ENCODE measurements at regions not wholly inside any gene's neighbourhood (a gene's known extent, or its start where the extent isn't known, plus 50 kb on each side); places are given as distances from the start of the nearest gene placed in this dataset.

DNA sequence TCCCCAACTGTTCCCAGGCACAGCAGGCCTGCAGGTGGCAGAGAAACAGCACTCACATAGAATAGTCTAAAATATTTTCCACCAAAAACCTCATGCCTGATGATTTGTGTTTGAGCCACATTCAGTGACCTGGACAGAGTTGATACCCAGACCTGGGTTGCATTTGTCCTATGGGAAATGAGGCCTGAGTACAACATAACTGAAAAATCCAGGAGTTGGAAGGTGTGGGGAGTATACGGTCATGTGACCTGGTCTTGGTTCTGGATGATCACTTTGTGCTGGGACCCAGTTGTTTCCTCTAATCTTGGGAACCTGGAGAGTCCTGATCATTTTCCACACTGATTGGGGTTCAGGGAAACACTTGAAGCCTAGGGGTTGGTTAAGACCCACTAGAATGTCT, 200.3 kb upstream of the MPHOSPH6 start:
- Mint-ChIP-seq H3K36me3 (ENCODE audit: unreplicated experiment) (no peaks in the 10 kb centered on the region), H3K9me3 (ENCODE audit: unreplicated experiment) (no peaks in the 10 kb centered on the region), H3K4me3 (ENCODE audit: unreplicated experiment) (no peak overlapping the region), H3K27me3 (ENCODE audit: unreplicated experiment) (peaks cover 5% of the 10 kb centered on the region), H3K27ac (ENCODE audit: unreplicated experiment) (no peak overlapping the region), H3K4me1 (ENCODE audit: unreplicated experiment) (no peaks in the 10 kb centered on the region)
- TF ChIP-seq, protein P1, sequence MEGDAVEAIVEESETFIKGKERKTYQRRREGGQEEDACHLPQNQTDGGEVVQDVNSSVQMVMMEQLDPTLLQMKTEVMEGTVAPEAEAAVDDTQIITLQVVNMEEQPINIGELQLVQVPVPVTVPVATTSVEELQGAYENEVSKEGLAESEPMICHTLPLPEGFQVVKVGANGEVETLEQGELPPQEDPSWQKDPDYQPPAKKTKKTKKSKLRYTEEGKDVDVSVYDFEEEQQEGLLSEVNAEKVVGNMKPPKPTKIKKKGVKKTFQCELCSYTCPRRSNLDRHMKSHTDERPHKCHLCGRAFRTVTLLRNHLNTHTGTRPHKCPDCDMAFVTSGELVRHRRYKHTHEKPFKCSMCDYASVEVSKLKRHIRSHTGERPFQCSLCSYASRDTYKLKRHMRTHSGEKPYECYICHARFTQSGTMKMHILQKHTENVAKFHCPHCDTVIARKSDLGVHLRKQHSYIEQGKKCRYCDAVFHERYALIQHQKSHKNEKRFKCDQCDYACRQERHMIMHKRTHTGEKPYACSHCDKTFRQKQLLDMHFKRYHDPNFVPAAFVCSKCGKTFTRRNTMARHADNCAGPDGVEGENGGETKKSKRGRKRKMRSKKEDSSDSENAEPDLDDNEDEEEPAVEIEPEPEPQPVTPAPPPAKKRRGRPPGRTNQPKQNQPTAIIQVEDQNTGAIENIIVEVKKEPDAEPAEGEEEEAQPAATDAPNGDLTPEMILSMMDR (IDR thresholded peaks at IDR 0.05): no peak
- DNase-seq (ENCODE audit: extremely low spot score, unreplicated experiment): no peak

DNA sequence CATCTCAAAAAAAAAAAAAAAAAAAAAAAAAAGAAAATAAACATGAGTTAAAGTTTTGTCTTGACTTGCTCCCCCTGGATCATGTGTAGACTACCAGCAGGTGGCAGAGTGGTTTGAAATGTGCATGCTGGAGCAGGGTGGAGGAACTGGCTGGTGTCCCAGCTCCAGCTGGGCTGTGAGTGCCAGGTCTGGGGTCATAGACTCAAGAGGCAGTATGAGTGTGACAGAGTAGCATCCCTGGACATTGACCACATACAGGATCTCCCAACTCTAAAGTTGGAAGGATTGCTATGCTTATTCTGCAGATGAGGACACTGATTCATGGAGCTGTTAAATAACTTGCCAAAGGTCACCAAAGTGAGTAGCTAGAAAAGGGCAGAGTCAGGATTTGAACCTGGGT, 198.0 kb upstream of the MPHOSPH6 start:
- Mint-ChIP-seq H3K27me3 (ENCODE audit: unreplicated experiment) (peaks cover 5% of the 10 kb centered on the region), H3K27ac (ENCODE audit: unreplicated experiment) (no peak overlapping the region), H3K9me3 (ENCODE audit: unreplicated experiment) (no peaks in the 10 kb centered on the region), H3K4me3 (ENCODE audit: unreplicated experiment) (no peak overlapping the region), H3K4me1 (ENCODE audit: unreplicated experiment) (no peaks in the 10 kb centered on the region), H3K36me3 (ENCODE audit: unreplicated experiment) (no peaks in the 10 kb centered on the region)
- DNase-seq (ENCODE audit: extremely low spot score, unreplicated experiment): no peak
- TF ChIP-seq, protein P1 (IDR thresholded peaks at IDR 0.05): peak; percentile 28

- H3K9me3 Mint-ChIP-seq (ENCODE audit: unreplicated experiment): no peaks in the 10 kb centered on the region
- DNase-seq (ENCODE audit: extremely low spot score, unreplicated experiment): no peak
- H3K27ac Mint-ChIP-seq (ENCODE audit: unreplicated experiment): no peak overlapping the region
- TF ChIP-seq, protein P1 (IDR thresholded peaks at IDR 0.05): no peak
- H3K4me3 Mint-ChIP-seq (ENCODE audit: unreplicated experiment): no peak overlapping the region
- no peaks in the 10 kb centered on the region for H3K36me3 Mint-ChIP-seq (ENCODE audit: unreplicated experiment)
- H3K4me1 Mint-ChIP-seq (ENCODE audit: unreplicated experiment): no peaks in the 10 kb centered on the region
- peaks cover 8% of the 10 kb centered on the region for H3K27me3 Mint-ChIP-seq (ENCODE audit: unreplicated experiment)
These were observed 196.4 kb upstream of the MPHOSPH6 start for GRCh38 chr16:82366462-82366861.

DNA sequence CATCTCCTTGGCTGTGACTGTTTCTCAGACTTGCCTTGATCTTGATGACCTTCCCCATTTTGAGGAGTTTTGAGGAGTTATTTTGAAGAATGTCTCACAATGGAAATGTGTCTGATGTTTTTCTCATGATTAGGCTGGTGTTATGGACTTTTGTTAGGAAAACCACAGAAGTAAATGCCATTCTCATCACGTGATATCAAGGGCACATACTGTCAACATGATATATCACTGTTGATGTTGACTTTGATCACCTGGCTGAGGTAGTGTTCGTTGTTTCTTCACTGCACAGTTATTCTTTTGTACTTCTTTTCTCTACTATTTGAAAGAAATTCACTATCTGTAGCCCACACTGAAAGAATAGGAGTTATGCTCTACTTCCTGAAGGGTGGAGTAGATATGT, 194.7 kb upstream of the MPHOSPH6 start:
- Mint-ChIP-seq H3K4me1 (ENCODE audit: unreplicated experiment) (no peaks in the 10 kb centered on the region), H3K27ac (ENCODE audit: unreplicated experiment) (no peak overlapping the region), H3K27me3 (ENCODE audit: unreplicated experiment) (peaks cover 6% of the 10 kb centered on the region), H3K36me3 (ENCODE audit: unreplicated experiment) (no peaks in the 10 kb centered on the region), H3K4me3 (ENCODE audit: unreplicated experiment) (no peak overlapping the region), H3K9me3 (ENCODE audit: unreplicated experiment) (no peaks in the 10 kb centered on the region)
- DNase-seq (ENCODE audit: extremely low spot score, unreplicated experiment): no peak
- TF ChIP-seq, protein P1 (IDR thresholded peaks at IDR 0.05): no peak

- no peaks in the 10 kb centered on the region for H3K4me1 Mint-ChIP-seq (ENCODE audit: unreplicated experiment)
- H3K27me3 Mint-ChIP-seq (ENCODE audit: unreplicated experiment): peaks cover 6% of the 10 kb centered on the region
- no peak overlapping the region for H3K4me3 Mint-ChIP-seq (ENCODE audit: unreplicated experiment)
- DNase-seq (ENCODE audit: extremely low spot score, unreplicated experiment): peak; percentile 59
- no peaks in the 10 kb centered on the region for H3K9me3 Mint-ChIP-seq (ENCODE audit: unreplicated experiment)
- no peak overlapping the region for H3K27ac Mint-ChIP-seq (ENCODE audit: unreplicated experiment)
- TF ChIP-seq, protein P1 (IDR thresholded peaks at IDR 0.05): no peak
- H3K36me3 Mint-ChIP-seq (ENCODE audit: unreplicated experiment): no peaks in the 10 kb centered on the region
These were observed 193.2 kb upstream of the MPHOSPH6 start for GRCh38 chr16:82363026-82363816.

All from osteocyte (in vitro differentiated cells).